H1 (cell line): ENCODE measurements at regions not wholly inside any gene's neighbourhood (a gene's known extent, or its start where the extent isn't known, plus 50 kb on each side); places are given as distances from the start of the nearest gene placed in this dataset.

ENCODE experiments used
- CBX8 ChIP-seq: fragments of 300-800, 300-1000 bp; sonication (generic); IDR thresholded peaks from 2 replicates; pipeline ENCODE4 v1.7.1; 2016; ENCODE audit warnings: low read depth, low read length, borderline replicate concordance
- CHD1 ChIP-seq: IDR thresholded peaks from 2 replicates; pipeline ENCODE4 v1.6.1; 2012; ENCODE audit warnings: low read depth, low read length, improper control_type of control experiment
- CREB1 ChIP-seq: IDR thresholded peaks from 2 replicates; pipeline ENCODE4 v1.6.1; 2012; ENCODE audit warnings: inconsistent platforms
- GTF2F1 ChIP-seq: IDR thresholded peaks from 2 replicates; pipeline ENCODE4 v1.6.1; 2012; ENCODE audit warnings: low read depth, low read length, improper control_type of control experiment, borderline replicate concordance
- POLR2A ChIP-seq, 2 experiments: IDR thresholded peaks; 1 replicate in 1 of 2; 2 replicates in 1 of 2; pipeline ENCODE4 v1.6.1; 2011; ENCODE audit warnings: low read depth in 2 of 2, low read length in 2 of 2, mild to moderate bottlenecking in 2 of 2; ENCODE audit errors: control extremely low read depth in 1 of 2
- TAF1 ChIP-seq: IDR thresholded peaks from 2 replicates; pipeline ENCODE4 v1.6.1; 2011; ENCODE audit warnings: mild to moderate bottlenecking, low read depth, low read length
- USF2 ChIP-seq: IDR thresholded peaks from 2 replicates; pipeline ENCODE4 v1.6.1; 2011; ENCODE audit warnings: low read length, improper control_type of control experiment
- TF ChIP-seq, protein P1 (sequence below): fragments of 300-600 bp; sonication (generic); IDR thresholded peaks from 2 replicates; pipeline ENCODE4 v1.7.1; 2012; ENCODE audit warnings: low read length, moderate library complexity, mild to moderate bottlenecking, inconsistent platforms; ENCODE audit not compliant: insufficient replicate concordance

DNA sequence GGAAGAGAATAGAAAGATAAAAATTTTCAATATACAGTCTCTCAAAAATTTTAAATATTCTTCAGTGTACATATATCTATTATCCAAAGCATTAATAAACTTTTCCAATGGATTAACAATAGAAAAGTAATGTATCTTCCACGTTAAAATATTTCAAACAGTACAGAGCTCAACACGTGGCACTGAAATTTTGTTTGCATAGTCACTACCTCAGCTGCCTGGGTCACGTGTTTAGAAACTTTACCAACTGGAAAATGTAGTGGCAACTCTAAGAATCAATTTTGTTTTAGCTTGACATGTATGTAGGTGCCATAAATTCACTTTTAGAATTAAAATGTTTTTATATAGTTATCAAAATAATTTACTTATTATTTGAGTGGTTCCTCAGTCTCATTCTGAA, 85.3 kb downstream of the CNTN3 start (continued):
- TF ChIP-seq, protein P1, sequence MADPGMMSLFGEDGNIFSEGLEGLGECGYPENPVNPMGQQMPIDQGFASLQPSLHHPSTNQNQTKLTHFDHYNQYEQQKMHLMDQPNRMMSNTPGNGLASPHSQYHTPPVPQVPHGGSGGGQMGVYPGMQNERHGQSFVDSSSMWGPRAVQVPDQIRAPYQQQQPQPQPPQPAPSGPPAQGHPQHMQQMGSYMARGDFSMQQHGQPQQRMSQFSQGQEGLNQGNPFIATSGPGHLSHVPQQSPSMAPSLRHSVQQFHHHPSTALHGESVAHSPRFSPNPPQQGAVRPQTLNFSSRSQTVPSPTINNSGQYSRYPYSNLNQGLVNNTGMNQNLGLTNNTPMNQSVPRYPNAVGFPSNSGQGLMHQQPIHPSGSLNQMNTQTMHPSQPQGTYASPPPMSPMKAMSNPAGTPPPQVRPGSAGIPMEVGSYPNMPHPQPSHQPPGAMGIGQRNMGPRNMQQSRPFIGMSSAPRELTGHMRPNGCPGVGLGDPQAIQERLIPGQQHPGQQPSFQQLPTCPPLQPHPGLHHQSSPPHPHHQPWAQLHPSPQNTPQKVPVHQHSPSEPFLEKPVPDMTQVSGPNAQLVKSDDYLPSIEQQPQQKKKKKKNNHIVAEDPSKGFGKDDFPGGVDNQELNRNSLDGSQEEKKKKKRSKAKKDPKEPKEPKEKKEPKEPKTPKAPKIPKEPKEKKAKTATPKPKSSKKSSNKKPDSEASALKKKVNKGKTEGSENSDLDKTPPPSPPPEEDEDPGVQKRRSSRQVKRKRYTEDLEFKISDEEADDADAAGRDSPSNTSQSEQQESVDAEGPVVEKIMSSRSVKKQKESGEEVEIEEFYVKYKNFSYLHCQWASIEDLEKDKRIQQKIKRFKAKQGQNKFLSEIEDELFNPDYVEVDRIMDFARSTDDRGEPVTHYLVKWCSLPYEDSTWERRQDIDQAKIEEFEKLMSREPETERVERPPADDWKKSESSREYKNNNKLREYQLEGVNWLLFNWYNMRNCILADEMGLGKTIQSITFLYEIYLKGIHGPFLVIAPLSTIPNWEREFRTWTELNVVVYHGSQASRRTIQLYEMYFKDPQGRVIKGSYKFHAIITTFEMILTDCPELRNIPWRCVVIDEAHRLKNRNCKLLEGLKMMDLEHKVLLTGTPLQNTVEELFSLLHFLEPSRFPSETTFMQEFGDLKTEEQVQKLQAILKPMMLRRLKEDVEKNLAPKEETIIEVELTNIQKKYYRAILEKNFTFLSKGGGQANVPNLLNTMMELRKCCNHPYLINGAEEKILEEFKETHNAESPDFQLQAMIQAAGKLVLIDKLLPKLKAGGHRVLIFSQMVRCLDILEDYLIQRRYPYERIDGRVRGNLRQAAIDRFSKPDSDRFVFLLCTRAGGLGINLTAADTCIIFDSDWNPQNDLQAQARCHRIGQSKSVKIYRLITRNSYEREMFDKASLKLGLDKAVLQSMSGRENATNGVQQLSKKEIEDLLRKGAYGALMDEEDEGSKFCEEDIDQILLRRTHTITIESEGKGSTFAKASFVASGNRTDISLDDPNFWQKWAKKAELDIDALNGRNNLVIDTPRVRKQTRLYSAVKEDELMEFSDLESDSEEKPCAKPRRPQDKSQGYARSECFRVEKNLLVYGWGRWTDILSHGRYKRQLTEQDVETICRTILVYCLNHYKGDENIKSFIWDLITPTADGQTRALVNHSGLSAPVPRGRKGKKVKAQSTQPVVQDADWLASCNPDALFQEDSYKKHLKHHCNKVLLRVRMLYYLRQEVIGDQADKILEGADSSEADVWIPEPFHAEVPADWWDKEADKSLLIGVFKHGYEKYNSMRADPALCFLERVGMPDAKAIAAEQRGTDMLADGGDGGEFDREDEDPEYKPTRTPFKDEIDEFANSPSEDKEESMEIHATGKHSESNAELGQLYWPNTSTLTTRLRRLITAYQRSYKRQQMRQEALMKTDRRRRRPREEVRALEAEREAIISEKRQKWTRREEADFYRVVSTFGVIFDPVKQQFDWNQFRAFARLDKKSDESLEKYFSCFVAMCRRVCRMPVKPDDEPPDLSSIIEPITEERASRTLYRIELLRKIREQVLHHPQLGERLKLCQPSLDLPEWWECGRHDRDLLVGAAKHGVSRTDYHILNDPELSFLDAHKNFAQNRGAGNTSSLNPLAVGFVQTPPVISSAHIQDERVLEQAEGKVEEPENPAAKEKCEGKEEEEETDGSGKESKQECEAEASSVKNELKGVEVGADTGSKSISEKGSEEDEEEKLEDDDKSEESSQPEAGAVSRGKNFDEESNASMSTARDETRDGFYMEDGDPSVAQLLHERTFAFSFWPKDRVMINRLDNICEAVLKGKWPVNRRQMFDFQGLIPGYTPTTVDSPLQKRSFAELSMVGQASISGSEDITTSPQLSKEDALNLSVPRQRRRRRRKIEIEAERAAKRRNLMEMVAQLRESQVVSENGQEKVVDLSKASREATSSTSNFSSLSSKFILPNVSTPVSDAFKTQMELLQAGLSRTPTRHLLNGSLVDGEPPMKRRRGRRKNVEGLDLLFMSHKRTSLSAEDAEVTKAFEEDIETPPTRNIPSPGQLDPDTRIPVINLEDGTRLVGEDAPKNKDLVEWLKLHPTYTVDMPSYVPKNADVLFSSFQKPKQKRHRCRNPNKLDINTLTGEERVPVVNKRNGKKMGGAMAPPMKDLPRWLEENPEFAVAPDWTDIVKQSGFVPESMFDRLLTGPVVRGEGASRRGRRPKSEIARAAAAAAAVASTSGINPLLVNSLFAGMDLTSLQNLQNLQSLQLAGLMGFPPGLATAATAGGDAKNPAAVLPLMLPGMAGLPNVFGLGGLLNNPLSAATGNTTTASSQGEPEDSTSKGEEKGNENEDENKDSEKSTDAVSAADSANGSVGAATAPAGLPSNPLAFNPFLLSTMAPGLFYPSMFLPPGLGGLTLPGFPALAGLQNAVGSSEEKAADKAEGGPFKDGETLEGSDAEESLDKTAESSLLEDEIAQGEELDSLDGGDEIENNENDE, result no peak
- TF ChIP-seq GTF2F1, result no peak
- TF ChIP-seq TAF1, result no peak
- TF ChIP-seq CBX8, result no peak
- no peak for TF ChIP-seq USF2
- no peak for TF ChIP-seq CREB1
- TF ChIP-seq POLR2A (IDR thresholded peaks at IDR 0.05; ENCODE audit: control extremely low read depth in 1 of 2, low read depth in 2 of 2, low read length in 2 of 2), result no peak
- TF ChIP-seq CHD1, result no peak
